Activated CD8-positive, alpha-beta memory T cell treated with anti-CD3 and anti-CD28 coated beads for 36 hours (primary cell): ENCODE measurements at regions not wholly inside any gene's neighbourhood (a gene's known extent, or its start where the extent isn't known, plus 50 kb on each side); places are given as distances from the start of the nearest gene placed in this dataset.

Experiments used
- CTCF ChIA-PET: fragments of 350-600 bp; sonication (Branson Sonifier 250); formaldehyde crosslinking; loops from one replicate; lab custom pipeline; 2021; ENCODE audit warnings: antibody characterized with exemption; lab: Charles Lee
- POLR2A ChIA-PET: fragments of 350-600 bp; sonication (Branson Sonifier 250); formaldehyde crosslinking; loops from one replicate; lab custom pipeline; 2021; ENCODE audit warnings: antibody characterized with exemption; lab: Charles Lee

DNA sequence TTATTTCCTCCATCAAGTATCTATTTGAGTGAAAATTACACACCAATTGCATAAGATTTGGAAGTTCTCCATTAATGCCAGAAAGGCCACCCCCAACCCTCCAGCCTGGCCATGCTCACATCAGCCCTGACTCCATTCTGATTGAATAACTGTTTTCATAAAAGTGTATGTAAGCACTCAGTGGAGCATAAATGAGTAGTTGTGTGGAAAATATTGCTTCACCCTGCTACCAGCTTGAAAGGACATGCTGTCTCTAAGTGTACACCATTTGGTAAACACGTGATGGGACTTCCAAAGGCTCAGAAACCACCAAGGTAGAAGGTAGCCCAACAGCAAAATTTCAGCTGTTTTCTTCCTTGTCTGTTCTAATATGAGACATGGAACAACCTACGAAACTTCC lies 393.8 kb downstream of the ZNF385D start:
- ChIA-PET POLR2A (no interaction called here), CTCF (no interaction called here)

GRCh38 chr3:21356402-21356801 lies 394.6 kb downstream of the ZNF385D start:
- ChIA-PET POLR2A (no interaction called here), CTCF (no interaction called here)

- POLR2A ChIA-PET: no interaction called here
These were observed 405.5 kb downstream of the ZNF385D start for GRCh38 chr3:21345382-21345976.

GRCh38 chr3:21331857-21332256 lies 419.2 kb downstream of the ZNF385D start:
- ChIA-PET POLR2A (no interaction called here), CTCF (no interaction called here)

More at GRCh38 chr3:21345382-21345976, 405.5 kb downstream of the ZNF385D start:
- CTCF ChIA-PET: no interaction called here

- POLR2A ChIA-PET: no interaction called here
- CTCF ChIA-PET: no interaction called here
These were observed 419.7 kb downstream of the ZNF385D start for GRCh38 chr3:21331321-21331720.

- CTCF ChIA-PET: no interaction called here
- POLR2A ChIA-PET: no interaction called here
These were observed 420.7 kb downstream of the ZNF385D start for GRCh38 chr3:21330293-21330692.

DNA sequence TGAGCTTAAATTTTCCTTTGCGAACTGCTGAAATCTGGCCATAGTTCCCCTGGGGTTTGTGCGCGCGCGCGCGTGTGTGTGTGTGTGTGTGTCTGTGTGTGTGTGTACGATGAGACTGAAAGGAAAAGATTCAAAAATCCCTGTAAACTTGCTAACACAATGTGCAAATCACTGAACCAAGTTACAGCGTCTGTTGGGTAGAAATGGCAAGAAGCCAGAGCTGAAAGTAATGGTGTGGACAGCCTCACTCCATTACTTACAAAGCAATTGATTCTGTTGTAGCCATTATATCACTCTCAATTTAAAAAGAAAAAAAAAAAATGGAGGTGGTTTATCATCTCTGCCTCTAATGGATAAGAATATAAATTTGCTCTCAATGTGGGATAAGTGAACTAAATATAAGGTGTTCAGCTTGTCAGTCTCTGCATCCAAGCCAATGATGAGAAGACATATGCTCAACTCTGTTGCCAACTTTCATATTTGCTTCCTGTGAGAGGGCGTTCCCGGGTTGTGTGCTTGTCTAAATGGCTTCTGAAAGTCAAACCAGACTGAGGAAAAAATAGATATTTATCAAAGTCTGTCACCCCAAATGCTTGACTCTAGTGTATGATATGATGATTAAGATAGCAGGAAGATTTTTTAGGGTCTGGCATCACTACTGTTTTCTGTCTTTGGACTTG lies 422.2 kb downstream of the ZNF385D start:
- ChIA-PET CTCF (no interaction called here), POLR2A (no interaction called here)

- CTCF ChIA-PET: no interaction called here
- POLR2A ChIA-PET: no interaction called here
These were observed 424.1 kb downstream of the ZNF385D start for GRCh38 chr3:21326704-21327475.

GRCh38 chr3:21314688-21315087 lies 436.3 kb downstream of the ZNF385D start:
- CTCF ChIA-PET: no interaction called here
- POLR2A ChIA-PET: no interaction called here

GRCh38 chr3:21310891-21311290 lies 440.1 kb downstream of the ZNF385D start:
- CTCF ChIA-PET: no interaction called here
- POLR2A ChIA-PET: no interaction called here

- ChIA-PET CTCF (no interaction called here), POLR2A (no interaction called here)
These were observed 440.8 kb downstream of the ZNF385D start for GRCh38 chr3:21310161-21310560.

GRCh38 chr3:21297304-21297703 lies 453.7 kb downstream of the ZNF385D start:
- POLR2A ChIA-PET: no interaction called here
- CTCF ChIA-PET: no interaction called here

GRCh38 chr3:21294768-21295167 lies 456.2 kb downstream of the ZNF385D start:
- ChIA-PET CTCF (no interaction called here), POLR2A (no interaction called here)

DNA sequence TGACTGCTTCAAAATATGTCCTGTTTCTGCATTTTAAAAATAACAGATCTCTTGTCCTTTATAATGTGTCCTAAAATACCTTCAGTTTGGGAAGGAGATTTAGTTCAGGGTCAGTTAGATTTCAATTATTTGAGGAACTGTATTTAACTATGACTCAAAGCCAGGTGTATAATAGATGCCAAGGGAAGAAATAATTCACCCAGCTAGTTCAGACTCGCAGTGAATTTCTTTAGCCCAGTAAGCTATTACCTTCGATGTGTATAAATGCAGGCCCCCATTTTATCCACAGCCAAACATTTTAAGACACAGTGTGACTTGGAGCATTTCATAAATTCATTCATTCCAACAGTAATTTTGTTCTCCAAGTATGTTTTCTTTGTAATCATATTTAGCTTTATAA lies 458.0 kb downstream of the ZNF385D start:
- POLR2A ChIA-PET: no interaction called here
- CTCF ChIA-PET: interaction anchor here (0.6 kb wide), 1 partner anchor 999 kb away, joined by 3 read pairs; no protein-coding TSS in a partner anchor

GRCh38 chr3:21290557-21290956 lies 460.5 kb downstream of the ZNF385D start:
- ChIA-PET POLR2A (no interaction called here), CTCF (no interaction called here)

DNA sequence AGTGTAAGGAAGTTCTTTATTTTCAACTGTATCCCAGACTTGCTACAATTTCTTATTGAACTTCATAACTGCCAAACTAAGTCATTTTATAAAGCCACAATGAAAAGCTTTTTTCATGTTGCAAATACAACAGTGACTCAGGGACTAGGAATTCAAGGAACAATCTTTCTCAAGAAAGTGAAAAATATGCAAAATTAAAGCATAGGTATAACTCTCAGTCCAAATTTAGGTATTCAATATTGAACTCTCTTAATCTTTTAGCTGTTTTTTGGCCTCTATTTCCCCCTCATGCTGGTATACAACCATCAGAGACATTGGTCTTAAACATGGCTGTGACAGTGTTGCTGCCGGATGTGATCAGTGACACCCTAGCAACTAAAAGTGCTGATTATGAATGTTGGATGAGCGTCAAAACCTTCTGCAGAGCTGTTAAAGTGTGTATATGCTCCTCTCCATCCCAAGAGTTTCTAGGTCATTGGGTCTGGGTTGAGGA lies 476.9 kb downstream of the ZNF385D start:
- POLR2A ChIA-PET: no interaction called here
- CTCF ChIA-PET: no interaction called here

DNA sequence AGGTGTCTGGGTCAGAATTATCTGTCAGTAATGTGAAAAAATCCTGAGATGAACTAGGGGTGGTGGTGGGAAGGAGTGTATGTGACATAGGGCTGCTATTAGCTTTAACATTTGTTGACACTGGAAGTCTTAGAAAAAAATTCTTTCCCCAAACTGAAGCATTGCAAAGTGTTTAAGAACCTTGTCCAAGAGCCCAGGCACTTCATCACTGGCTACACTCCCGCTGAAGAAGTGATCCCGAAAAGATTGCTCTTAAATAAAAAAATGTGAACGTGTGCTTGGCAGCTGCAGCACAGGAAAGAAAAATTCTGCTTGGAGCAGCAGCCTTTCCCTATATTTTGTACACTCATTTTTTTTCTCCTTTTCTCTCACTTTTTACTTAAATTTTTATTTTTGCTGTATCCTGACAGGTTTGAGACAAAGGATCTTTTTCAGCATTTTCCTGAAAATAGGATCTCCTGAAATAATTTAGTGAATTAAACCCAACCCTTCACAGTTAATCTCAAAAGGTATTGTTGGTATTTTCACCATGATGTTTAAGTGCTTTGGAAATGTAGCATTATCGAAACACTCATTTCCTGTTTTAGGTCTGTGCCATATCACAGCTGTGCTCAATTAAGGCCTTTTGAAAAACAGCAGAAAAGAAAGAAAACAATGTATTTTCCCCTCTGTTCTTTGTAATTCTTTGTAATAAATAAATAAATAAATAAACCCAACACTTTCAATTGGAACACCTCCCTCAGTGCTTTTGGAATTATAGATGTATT lies 477.6 kb downstream of the ZNF385D start:
- CTCF ChIA-PET: no interaction called here

GRCh38 chr3:21271606-21272016 lies 479.4 kb downstream of the ZNF385D start:
- CTCF ChIA-PET: no interaction called here
- POLR2A ChIA-PET: no interaction called here

More for the DNA sequence above, 477.6 kb downstream of the ZNF385D start:
- POLR2A ChIA-PET: no interaction called here

DNA sequence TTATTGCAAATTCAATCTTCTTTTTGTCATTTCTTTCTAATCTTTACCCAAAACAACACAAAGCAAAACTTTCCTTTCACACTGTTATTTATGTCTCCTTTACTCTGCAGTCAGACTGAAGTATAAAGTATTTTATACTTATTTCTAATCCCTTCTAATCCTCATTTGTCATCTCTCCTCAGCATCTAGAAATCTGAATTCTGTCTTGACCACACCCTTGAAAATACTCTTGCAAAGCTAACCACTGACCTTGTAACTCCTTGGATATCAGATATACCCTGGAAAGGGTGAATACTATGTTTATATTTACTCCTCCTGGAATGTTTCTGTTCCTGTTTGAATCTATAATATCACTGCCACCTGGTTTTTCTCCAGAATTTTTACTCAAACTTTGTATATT lies 481.1 kb downstream of the ZNF385D start:
- ChIA-PET POLR2A (no interaction called here), CTCF (no interaction called here)

DNA sequence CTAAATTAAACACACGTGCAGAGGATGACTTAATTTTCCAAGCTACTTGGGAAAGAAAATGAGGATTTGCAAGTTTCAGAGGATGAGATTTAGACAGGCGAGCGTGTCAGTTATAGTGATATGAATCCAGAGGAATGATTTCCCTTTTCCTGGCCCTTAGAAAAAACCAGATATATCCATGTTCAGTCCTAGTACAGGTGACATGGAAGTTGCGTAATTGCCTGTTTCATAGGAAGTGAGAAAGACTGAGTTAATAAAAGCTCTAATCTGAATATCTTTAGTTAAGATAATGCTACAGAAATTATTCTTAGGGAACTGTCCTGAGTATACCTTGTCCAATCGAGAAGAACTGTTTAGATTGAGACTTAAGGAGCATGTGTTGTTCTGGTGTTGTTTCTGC lies 490.5 kb downstream of the ZNF385D start:
- CTCF ChIA-PET: no interaction called here
- POLR2A ChIA-PET: no interaction called here
